K562 (cell line): ENCODE measurements at regions not wholly inside any gene's neighbourhood (a gene's known extent, or its start where the extent isn't known, plus 50 kb on each side); places are given as distances from the start of the nearest gene placed in this dataset.

Experiments
- ATAC-seq: fragments of 200-7000 bp; cut with Tn5 transposase; 3 replicates; pipeline ENCODE4 v1.9.1; 2020; ENCODE audit warnings: moderate library complexity
- BruUV-seq: library from RNA; stranded (reverse); fragments of 400-500 nt; replicated peaks from 2 replicates; lab custom pipeline; 2021; lab: Mats Ljungman, UMichigan
- CTCF ChIA-PET: fragments of 300-600 bp; formaldehyde crosslinking; extraction: SDS; loops from one replicate; lab custom pipeline; 2021; ENCODE audit warnings: low intra/inter-chr PET ratio; lab: Yijun Ruan, JAX
- POLR2A ChIA-PET: fragments of 300-600, 350-650 bp; sonication (Branson Sonifier 250); formaldehyde crosslinking; extraction: SDS; loops from one replicate; lab custom pipeline; 2021; ENCODE audit warnings: antibody characterized with exemption, inconsistent platforms; lab: Yijun Ruan, JAX
- DNase-seq, 4 experiments: peaks; one replicate each; pipeline versions ENCODE4 v3.0.0 to v3.0.0-alpha.2; 2011 to 2018; ENCODE audit warnings: low spot score in 3 of 4, mixed read lengths in 3 of 4; ENCODE audit errors: extremely low read depth in 1 of 4
- FAIRE-seq: peaks from 2 replicates; lab custom pipeline; 2011; peaks lifted over from hg19 to GRCh38; lab: Jason Lieb, UNC
- H2AFZ ChIP-seq: 2 replicates; pipeline ENCODE4 v1.6.0; 2011; ENCODE audit warnings: low read depth, low read length, control low read depth, inconsistent platforms
- H3K27ac ChIP-seq: fragments of 200-600 bp; 3 replicates; pipeline ENCODE4 v1.8.0; 2011; ENCODE audit warnings: low read depth, mild to moderate bottlenecking, control low read depth, inconsistent platforms, low read length, moderate library complexity, mixed read lengths; ENCODE audit errors: extremely low read depth
- H3K27me3 ChIP-seq, 2 experiments: fragments of 300-600 bp in 1 of 2; 2 replicates in 1 of 2; 3 replicates in 1 of 2; pipeline versions ENCODE4 v1.6.0 to v1.8.0; 2011; ENCODE audit warnings: inconsistent platforms in 2 of 2, low read length in 2 of 2, mild to moderate bottlenecking in 1 of 2, mixed read lengths in 1 of 2, moderate library complexity in 1 of 2; ENCODE audit not compliant: control insufficient read depth in 2 of 2, insufficient read depth in 2 of 2
- H3K36me3 ChIP-seq: fragments of 300-600 bp; 3 replicates; pipeline ENCODE4 v1.8.0; 2011; ENCODE audit warnings: mild to moderate bottlenecking, low read length, inconsistent platforms; ENCODE audit not compliant: control insufficient read depth, insufficient read depth
- H3K4me1 ChIP-seq, 2 experiments: fragments of 200-600 bp in 1 of 2; replicated peaks in 1 of 2; 2 replicates in 1 of 2; 3 replicates in 1 of 2; pipeline versions ENCODE4 v1.5.1 to v1.8.0; 2011; ENCODE audit warnings: inconsistent platforms in 2 of 2, low read length in 2 of 2, mild to moderate bottlenecking in 1 of 2, mixed read lengths in 1 of 2, moderate library complexity in 1 of 2; ENCODE audit not compliant: control insufficient read depth in 2 of 2, insufficient read depth in 2 of 2
- H3K4me2 ChIP-seq: 2 replicates; pipeline ENCODE4 v1.6.1; 2011; ENCODE audit warnings: low read length, control low read depth, inconsistent platforms, mixed read lengths; ENCODE audit not compliant: insufficient read depth
- H3K4me3 ChIP-seq: fragments of 200-600 bp; sonication (generic), shearing (Covaris generic); 2 replicates; pipeline ENCODE4 v1.5.1; 2016; ENCODE audit warnings: control low read depth, inconsistent platforms
- H3K79me2 ChIP-seq: fragments of 200-600 bp; 3 replicates; pipeline ENCODE4 v1.8.0; 2011; ENCODE audit warnings: low read length, inconsistent platforms; ENCODE audit not compliant: control insufficient read depth, insufficient read depth
- H3K9ac ChIP-seq, 2 experiments: 2 replicates each; pipeline versions ENCODE4 v1.6.0 to v1.6.1; 2011; ENCODE audit warnings: low read depth in 2 of 2, low read length in 2 of 2, control low read depth in 1 of 2, inconsistent platforms in 1 of 2, mild to moderate bottlenecking in 1 of 2, mixed read lengths in 1 of 2; ENCODE audit not compliant: insufficient read depth in 1 of 2
- H3K9me1 ChIP-seq: one replicate; pipeline ENCODE4 v1.6.0; 2011; ENCODE audit warnings: inconsistent platforms, mild to moderate bottlenecking, low read length, moderate library complexity; ENCODE audit not compliant: control insufficient read depth, insufficient read depth
- H3K9me3 ChIP-seq: replicated peaks from 2 replicates; pipeline ENCODE4 v1.5.1; 2011; ENCODE audit warnings: low read depth, low read length, inconsistent platforms; ENCODE audit not compliant: control insufficient read depth, insufficient read depth
- H4K20me1 ChIP-seq: replicated peaks from 2 replicates; pipeline ENCODE4 v1.6.1; 2011; ENCODE audit warnings: low read length, inconsistent platforms, mixed read lengths; ENCODE audit not compliant: control insufficient read depth, insufficient read depth
- E2F3 ChIP-seq: fragments of 250-450 bp; sonication (Bioruptor Pico); IDR thresholded peaks from 2 replicates; pipeline ENCODE4 v1.4.0; 2020; ENCODE audit warnings: mild to moderate bottlenecking
- GTF2A2 ChIP-seq: IDR thresholded peaks from 2 replicates; pipeline ENCODE4 v1.6.1; 2016; ENCODE audit warnings: mild to moderate bottlenecking, missing genetic modification characterization, missing compliant biosample characterization
- KLF1 ChIP-seq: fragments of 450-650 bp; IDR thresholded peaks from 2 replicates; pipeline ENCODE4 v1.6.1; 2016; ENCODE audit warnings: missing genetic modification characterization, missing compliant biosample characterization
- NCOA1 ChIP-seq: fragments of 450-650 bp; IDR thresholded peaks from 2 replicates; pipeline ENCODE4 v1.6.1; 2016; ENCODE audit warnings: low read depth
- NR1H2 ChIP-seq: sonication (generic); formaldehyde crosslinking; IDR thresholded peaks from 2 replicates; pipeline ENCODE4 v1.4.0; 2020; ENCODE audit warnings: mild to moderate bottlenecking, missing genetic modification reagents
- PRMT5 ChIP-seq: sonication (generic); formaldehyde crosslinking; IDR thresholded peaks from 2 replicates; pipeline ENCODE4 v1.5.0; 2020; ENCODE audit warnings: missing genetic modification reagents
- SNAPC5 ChIP-seq: fragments of 250-450 bp; sonication (Bioruptor Pico); IDR thresholded peaks from 2 replicates; pipeline ENCODE4 v1.8.0; 2021; ENCODE audit warnings: moderate library complexity, mild to moderate bottlenecking, inconsistent platforms
- SNIP1 ChIP-seq: fragments of 450-650 bp; IDR thresholded peaks from 2 replicates; pipeline ENCODE4 v1.7.1; 2017; ENCODE audit warnings: low read depth, mild to moderate bottlenecking
- THRA ChIP-seq: fragments of 450-650 bp; IDR thresholded peaks from 2 replicates; pipeline ENCODE4 v1.6.1; 2017; ENCODE audit warnings: mild to moderate bottlenecking, moderate library complexity
- XRCC4 ChIP-seq: IDR thresholded peaks from one replicate; pipeline ENCODE4 v1.6.1; 2011; ENCODE audit not compliant: insufficient read depth, insufficient read length; ENCODE audit errors: extremely low read depth
- WGBS: fragments of 100-300 bp; shearing (Covaris generic); methylation state at CpG from one replicate; pipeline ENCODE4 v1.1.6; 2016; ENCODE audit warnings: low coverage, mixed read lengths; ENCODE audit not compliant: insufficient coverage; ENCODE audit errors: missing lambda C conversion rate; 5-methylcytosine and 5-hydroxymethylcytosine counted together
- in situ Hi-C: fragments of 300-500 bp; cut with MboI; formaldehyde crosslinking; loops from 4 replicates; pipeline ENCODE4 v1.15.0; 2018; ENCODE audit warnings: inconsistent platforms, mixed read lengths
- intact Hi-C: fragments of 100-400 bp; cut with micrococcal nuclease; formaldehyde crosslinking; loops from 2 replicates; pipeline ENCODE4 v1.14.2; 2022
- TF ChIP-seq, protein P1 (sequence below): fragments of 450-650 bp; formaldehyde crosslinking; IDR thresholded peaks from 2 replicates; pipeline ENCODE4 v1.4.0; 2020; ENCODE audit warnings: mild to moderate bottlenecking, moderate library complexity

GRCh38 chr12:84760091-84760865, 152.3 kb downstream of the SLC6A15 start (continued):
- TF ChIP-seq, protein P1, sequence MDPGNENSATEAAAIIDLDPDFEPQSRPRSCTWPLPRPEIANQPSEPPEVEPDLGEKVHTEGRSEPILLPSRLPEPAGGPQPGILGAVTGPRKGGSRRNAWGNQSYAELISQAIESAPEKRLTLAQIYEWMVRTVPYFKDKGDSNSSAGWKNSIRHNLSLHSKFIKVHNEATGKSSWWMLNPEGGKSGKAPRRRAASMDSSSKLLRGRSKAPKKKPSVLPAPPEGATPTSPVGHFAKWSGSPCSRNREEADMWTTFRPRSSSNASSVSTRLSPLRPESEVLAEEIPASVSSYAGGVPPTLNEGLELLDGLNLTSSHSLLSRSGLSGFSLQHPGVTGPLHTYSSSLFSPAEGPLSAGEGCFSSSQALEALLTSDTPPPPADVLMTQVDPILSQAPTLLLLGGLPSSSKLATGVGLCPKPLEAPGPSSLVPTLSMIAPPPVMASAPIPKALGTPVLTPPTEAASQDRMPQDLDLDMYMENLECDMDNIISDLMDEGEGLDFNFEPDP (CRISPR knock-in tag) = no peak
- TF ChIP-seq GTF2A2 (tag) (no peak), THRA (no peak), KLF1 (tag) (no peak), XRCC4 (no peak), E2F3 (CRISPR knock-in tag) (no peak), SNIP1 (no peak)

GRCh38 chr12:84757978-84758377, 154.6 kb downstream of the SLC6A15 start:
- ATAC-seq (no peak), DNase-seq (no peak), FAIRE-seq (no peak)
- H3K9me3 ChIP-seq = no peaks in the 10 kb centered on the region
- H3K4me1 ChIP-seq = no peaks in the 10 kb centered on the region
- H2AFZ ChIP-seq = no peak overlapping the region
- H3K36me3 ChIP-seq = no peaks in the 10 kb centered on the region
- no peaks in the 10 kb centered on the region for H3K9me1 ChIP-seq
- H3K27ac ChIP-seq = no peak overlapping the region
- WGBS = 0% methylated on average over 1 of the region's 1 CpG
- BruUV-seq = no TSS peak
- intact Hi-C loops = no loop called here
- POLR2A ChIA-PET = no interaction called here
- no peak overlapping the region for H3K4me2 ChIP-seq
- no peaks in the 10 kb centered on the region for H3K27me3 ChIP-seq
- H3K9ac ChIP-seq = no peak overlapping the region
- H3K4me3 ChIP-seq = no peak overlapping the region
- in situ Hi-C loops = no loop called here
- no peaks in the 10 kb centered on the region for H4K20me1 ChIP-seq
- CTCF ChIA-PET = no interaction called here
- H3K79me2 ChIP-seq = no peaks in the 10 kb centered on the region
- TF ChIP-seq SNAPC5 (CRISPR knock-in tag) (no peak), NR1H2 (CRISPR knock-in tag) (no peak), PRMT5 (CRISPR knock-in tag) (no peak), NCOA1 (no peak)
